Cardiac fibroblast (primary cell): ENCODE measurements at regions not wholly inside any gene's neighbourhood (a gene's known extent, or its start where the extent isn't known, plus 50 kb on each side); places are given as distances from the start of the nearest gene placed in this dataset.
A peak's percentile ranks its signal among the peaks of the same experiment; 100 is the strongest.

Experiments
- DNase-seq, 2 donors: peaks; one replicate each; pipeline versions ENCODE4 v3.0.0 to v3.0.0-alpha.2; 2010; ENCODE audit warnings: low read depth in 2 of 2
- H3K4me3 ChIP-seq, 2 donors: replicated peaks in 1 of 2; 1 replicate in 1 of 2; 2 replicates in 1 of 2; pipeline ENCODE4 v1.5.1; 2011; ENCODE audit warnings: low read depth in 2 of 2, low read length in 2 of 2, mild to moderate bottlenecking in 2 of 2, moderate library complexity in 1 of 2
- TF ChIP-seq, protein P1 (sequence below): IDR thresholded peaks from one replicate; pipeline ENCODE4 v1.5.1; 2011; ENCODE audit warnings: low read depth, mild to moderate bottlenecking, low read length, inconsistent platforms

GRCh38 chr6:166075925-166076324 is 91.7 kb downstream of the TBXT start:
- H3K4me3 ChIP-seq = no peak overlapping the region
- TF ChIP-seq, protein P1, sequence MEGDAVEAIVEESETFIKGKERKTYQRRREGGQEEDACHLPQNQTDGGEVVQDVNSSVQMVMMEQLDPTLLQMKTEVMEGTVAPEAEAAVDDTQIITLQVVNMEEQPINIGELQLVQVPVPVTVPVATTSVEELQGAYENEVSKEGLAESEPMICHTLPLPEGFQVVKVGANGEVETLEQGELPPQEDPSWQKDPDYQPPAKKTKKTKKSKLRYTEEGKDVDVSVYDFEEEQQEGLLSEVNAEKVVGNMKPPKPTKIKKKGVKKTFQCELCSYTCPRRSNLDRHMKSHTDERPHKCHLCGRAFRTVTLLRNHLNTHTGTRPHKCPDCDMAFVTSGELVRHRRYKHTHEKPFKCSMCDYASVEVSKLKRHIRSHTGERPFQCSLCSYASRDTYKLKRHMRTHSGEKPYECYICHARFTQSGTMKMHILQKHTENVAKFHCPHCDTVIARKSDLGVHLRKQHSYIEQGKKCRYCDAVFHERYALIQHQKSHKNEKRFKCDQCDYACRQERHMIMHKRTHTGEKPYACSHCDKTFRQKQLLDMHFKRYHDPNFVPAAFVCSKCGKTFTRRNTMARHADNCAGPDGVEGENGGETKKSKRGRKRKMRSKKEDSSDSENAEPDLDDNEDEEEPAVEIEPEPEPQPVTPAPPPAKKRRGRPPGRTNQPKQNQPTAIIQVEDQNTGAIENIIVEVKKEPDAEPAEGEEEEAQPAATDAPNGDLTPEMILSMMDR = no peak
- no peak for DNase-seq

DNA sequence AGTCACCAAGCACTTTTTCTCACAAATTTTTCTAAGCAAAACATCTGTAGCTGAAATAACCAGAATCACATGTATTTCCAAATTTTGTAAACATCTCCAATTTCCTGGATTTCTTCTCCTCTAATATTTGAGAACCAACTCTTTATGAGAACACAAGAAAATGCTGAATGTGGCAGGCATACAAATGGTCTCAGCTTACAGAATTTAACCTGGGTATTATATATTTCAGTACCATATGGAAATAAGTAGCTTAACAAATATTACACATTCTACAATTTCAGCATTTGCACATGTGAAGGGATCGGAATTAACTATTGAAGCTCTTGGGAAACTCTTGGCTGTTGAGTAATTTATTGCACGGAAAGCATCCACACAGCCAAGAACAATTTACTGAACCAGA is 92.5 kb downstream of the TBXT start:
- no peak for DNase-seq
- no peak overlapping the region for H3K4me3 ChIP-seq
- TF ChIP-seq, protein P1 = no peak

- TF ChIP-seq, protein P1 = no peak
- no peak for DNase-seq
- no peak overlapping the region for H3K4me3 ChIP-seq
Observed at GRCh38 chr6:166073082-166073481, 94.6 kb downstream of the TBXT start.

DNA sequence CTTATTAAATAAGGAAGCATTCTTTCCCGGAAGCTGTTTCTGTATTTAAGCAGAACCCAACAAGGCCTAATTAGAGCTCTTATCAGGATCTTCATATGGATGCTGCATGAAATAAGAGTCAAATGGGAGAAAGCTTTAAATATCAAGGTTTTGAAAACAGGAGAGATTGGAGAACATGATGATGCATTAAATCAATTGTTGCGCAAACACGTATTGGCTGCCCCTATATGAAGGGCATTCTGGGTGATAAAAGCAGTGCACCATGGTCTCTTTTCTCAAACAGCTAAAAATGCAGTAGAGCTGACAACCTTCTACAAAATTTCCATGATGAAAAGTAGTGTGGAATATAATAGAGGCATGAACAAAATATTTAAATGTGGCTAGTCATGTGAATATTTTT is 98.9 kb downstream of the TBXT start:
- H3K4me3 ChIP-seq = no peak overlapping the region
- no peak for DNase-seq
- TF ChIP-seq, protein P1 = no peak

DNA sequence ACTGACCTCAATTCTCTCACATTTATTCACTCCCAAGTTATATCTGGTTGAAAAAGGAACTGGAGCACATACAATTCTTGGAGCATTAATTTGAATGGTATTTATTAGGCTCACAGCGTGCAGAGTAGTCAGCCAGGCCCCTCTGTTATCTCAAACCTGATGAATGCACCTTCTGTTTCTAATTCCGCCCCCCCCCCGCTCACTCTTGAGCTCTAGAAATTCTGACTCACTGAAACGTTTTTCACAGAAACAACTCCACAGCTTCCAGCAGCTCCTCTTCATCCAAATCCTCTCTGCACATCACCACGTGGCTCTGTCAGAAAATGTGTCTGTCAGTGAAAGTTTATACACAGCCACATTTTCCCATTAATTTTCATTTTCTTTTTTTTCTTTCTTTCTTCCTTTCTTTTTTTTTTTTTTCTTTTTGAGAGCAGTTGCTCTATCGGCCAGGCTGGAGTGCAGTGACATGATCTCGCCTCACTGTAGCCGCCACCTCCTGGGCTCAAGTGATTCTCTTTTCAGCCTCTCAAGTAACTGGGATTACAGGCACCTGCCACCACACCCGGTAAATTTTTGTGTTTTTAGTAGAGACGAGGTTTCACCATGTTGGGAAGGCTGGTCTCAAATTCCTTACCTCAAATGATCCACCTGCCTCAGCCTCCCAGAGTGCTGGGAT is 109.4 kb downstream of the TBXT start:
- TF ChIP-seq, protein P1 = no peak
- DNase-seq = peak; percentile 13 to 66
- no peak overlapping the region for H3K4me3 ChIP-seq

DNA sequence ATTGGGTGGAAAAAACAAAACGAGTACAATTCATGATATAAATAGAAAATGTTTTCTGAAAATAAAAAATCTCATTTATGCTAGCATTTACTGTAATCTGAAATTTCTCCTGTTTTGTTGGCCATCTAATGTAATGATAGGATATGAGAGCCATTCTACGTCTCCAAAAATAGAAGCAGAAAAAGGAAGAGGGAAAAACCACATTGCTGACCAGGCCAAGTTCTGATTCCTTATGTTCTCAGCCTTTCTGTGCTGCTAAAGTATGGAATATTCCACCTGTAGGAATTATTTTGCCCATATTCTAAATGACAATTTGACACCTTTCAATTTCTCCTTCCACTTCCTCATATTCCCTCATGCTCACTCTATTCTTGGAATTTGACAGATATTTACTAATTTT is 110.2 kb downstream of the TBXT start:
- TF ChIP-seq, protein P1 = no peak
- DNase-seq = no peak
- H3K4me3 ChIP-seq = no peak overlapping the region

GRCh38 chr6:166056637-166057036 is 111.0 kb downstream of the TBXT start:
- H3K4me3 ChIP-seq = no peak overlapping the region
- TF ChIP-seq, protein P1 = no peak
- DNase-seq = peak; percentile 66 to 91
